ENCODE measurements at regions not wholly inside any gene's neighbourhood (a gene's known extent, or its start where the extent isn't known, plus 50 kb on each side); places are given as distances from the start of the nearest gene placed in this dataset.

GRCh38 chr6:14641423-14642135, 524.0 kb downstream of the CD83 start:
- Histone ChIP-seq H3K4me3 (ENCODE audit: low read depth in 2 of 2, low read length in 2 of 2) (no peak overlapping the region), H3K36me3 (ENCODE audit: control insufficient read depth, insufficient read depth, low read length) (no peaks in the 10 kb centered on the region), H3K9me3 (ENCODE audit: control insufficient read depth, insufficient read depth, low read depth, low read length) (no peaks in the 10 kb centered on the region), H3K27me3 (ENCODE audit: control insufficient read depth, insufficient read depth, low read length) (no peaks in the 10 kb centered on the region), H3K4me1 (ENCODE audit: control insufficient read depth, insufficient read depth, low read length) (no peaks in the 10 kb centered on the region), H3K27ac (ENCODE audit: low read length) (no peak overlapping the region)
- TF ChIP-seq SIN3A (IDR thresholded peaks at IDR 0.05; ENCODE audit: borderline replicate concordance, insufficient read depth, low read depth, low read length) (no peak), TCF7L2 (IDR thresholded peaks at IDR 0.05; ENCODE audit: low read depth, low read length) (no peak), POLR2AphosphoS5 (IDR thresholded peaks at IDR 0.05; ENCODE audit: low read depth, low read length) (no peak), REST (IDR thresholded peaks at IDR 0.05; ENCODE audit: insufficient read depth in 1 of 2, low read depth in 2 of 2, low read length in 1 of 2) (no peak), CTCF (IDR thresholded peaks at IDR 0.05) (no peak)
- in situ Hi-C loops (cut with HindIII; ENCODE audit: low pct_unique_long_range_greater_than_20kb, low sequenced_read_pairs) (no loop called here), intact Hi-C loops (cut with micrococcal nuclease; ENCODE audit: unreplicated experiment) (no loop called here)
- POLR2A ChIA-PET = no interaction called here
- no TSS peak for BruUV-seq (replicated peaks)
- CTCF ChIA-PET = no interaction called here
- ATAC-seq = no peak
- no peak for DNase-seq (ENCODE audit: low read depth, low spot score)

- TF ChIP-seq SIN3A (IDR thresholded peaks at IDR 0.05; ENCODE audit: borderline replicate concordance, insufficient read depth, low read depth, low read length) = no peak
- TF ChIP-seq CTCF (IDR thresholded peaks at IDR 0.05) = no peak
- TF ChIP-seq TCF7L2 (IDR thresholded peaks at IDR 0.05; ENCODE audit: low read depth, low read length) = no peak
- no peak for TF ChIP-seq POLR2AphosphoS5 (IDR thresholded peaks at IDR 0.05; ENCODE audit: low read depth, low read length)
- H3K4me1 ChIP-seq (ENCODE audit: control insufficient read depth, insufficient read depth, low read length) = no peaks in the 10 kb centered on the region
- CTCF ChIA-PET = no interaction called here
- intact Hi-C loops (cut with micrococcal nuclease; ENCODE audit: unreplicated experiment) = no loop called here
- no peaks in the 10 kb centered on the region for H3K9me3 ChIP-seq (ENCODE audit: control insufficient read depth, insufficient read depth, low read depth, low read length)
- H3K27me3 ChIP-seq (ENCODE audit: control insufficient read depth, insufficient read depth, low read length) = no peaks in the 10 kb centered on the region
- H3K4me3 ChIP-seq (ENCODE audit: low read depth in 2 of 2, low read length in 2 of 2) = no peak overlapping the region
- DNase-seq (ENCODE audit: low read depth, low spot score) (no peak), ATAC-seq (no peak)
- in situ Hi-C loops (cut with HindIII; ENCODE audit: low pct_unique_long_range_greater_than_20kb, low sequenced_read_pairs) = no loop called here
- POLR2A ChIA-PET = no interaction called here
- no TSS peak for BruUV-seq (replicated peaks)
- no peaks in the 10 kb centered on the region for H3K36me3 ChIP-seq (ENCODE audit: control insufficient read depth, insufficient read depth, low read length)
- H3K27ac ChIP-seq (ENCODE audit: low read length) = no peak overlapping the region
Observed at GRCh38 chr6:14642136-14642505, 524.5 kb downstream of the CD83 start.
